T follicular helper cell (primary cell): ENCODE measurements at regions not wholly inside any gene's neighbourhood (a gene's known extent, or its start where the extent isn't known, plus 50 kb on each side); places are given as distances from the start of the nearest gene placed in this dataset.
"Not testable (repeated sequence)": the region's sequence is repeated elsewhere in the genome, so short reads cannot be mapped to it uniquely, and the experiment has no call there.

ENCODE experiments used
- DNase-seq: peaks from one replicate; pipeline ENCODE4 v3.0.0-alpha.2; 2020; ENCODE audit warnings: low read depth

GRCh38 chr4:101418466-101418865, 71.1 kb upstream of the PPP3CA start:
- DNase-seq: no peak

- DNase-seq: peak; percentile 34
Measured at GRCh38 chr4:101418055-101418454, 70.7 kb upstream of the PPP3CA start.

GRCh38 chr4:101417046-101417445, 69.7 kb upstream of the PPP3CA start:
- DNase-seq: no peak

- no peak for DNase-seq
Measured at GRCh38 chr4:101415962-101416361, 68.6 kb upstream of the PPP3CA start.

DNA sequence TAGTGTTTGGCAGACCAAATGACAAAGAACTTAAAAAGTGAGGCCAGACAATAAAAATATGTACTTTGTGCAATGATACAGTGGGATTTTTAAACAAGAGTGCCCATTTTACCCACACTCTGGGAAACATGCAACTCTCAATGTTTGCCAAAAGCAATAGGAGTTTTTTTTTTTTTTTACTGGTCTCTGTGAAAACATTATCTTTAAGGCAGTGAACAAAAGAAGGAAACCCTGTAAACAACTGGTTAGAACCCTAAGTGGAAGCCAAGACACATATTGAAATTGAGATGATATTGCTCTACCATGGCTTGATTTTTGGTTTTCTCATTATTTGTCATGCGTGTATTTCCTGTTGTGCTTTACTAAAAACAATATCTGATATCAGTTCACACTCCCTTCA, 67.2 kb upstream of the PPP3CA start:
- no peak for DNase-seq

GRCh38 chr4:101411926-101412325, 64.6 kb upstream of the PPP3CA start:
- no peak for DNase-seq

- DNase-seq: not testable (repeated sequence)
Measured at GRCh38 chr4:101411281-101411910, 64.1 kb upstream of the PPP3CA start.

GRCh38 chr4:101400096-101400495, 52.8 kb upstream of the PPP3CA start:
- DNase-seq: no peak

DNA sequence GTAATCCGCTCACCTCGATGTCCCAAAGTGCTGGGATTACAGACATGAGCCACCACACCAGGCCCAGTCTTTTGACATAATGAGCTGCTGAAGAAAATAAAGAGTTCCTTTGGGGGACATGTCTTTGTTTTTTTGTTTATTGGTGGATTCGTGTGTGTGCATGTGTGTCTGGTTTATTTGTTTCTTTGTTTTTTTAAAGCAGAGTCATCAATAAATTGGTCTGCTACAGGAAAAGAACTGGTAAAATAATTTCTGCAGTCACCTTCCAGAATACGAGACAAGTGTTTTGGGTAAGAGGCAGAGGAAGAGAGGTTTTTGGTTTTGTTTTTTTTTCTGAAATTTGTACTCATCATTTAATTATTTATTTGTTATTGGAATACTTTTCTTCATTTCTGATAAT, 51.5 kb upstream of the PPP3CA start:
- no peak for DNase-seq
